Transverse colon (tissue), 4 donors: ENCODE measurements at regions not wholly inside any gene's neighbourhood (a gene's known extent, or its start where the extent isn't known, plus 50 kb on each side); places are given as distances from the start of the nearest gene placed in this dataset.

Experiments
- DNase-seq: peaks from one replicate; pipeline ENCODE4 v3.0.0-alpha.2; 2019
- H3K27ac ChIP-seq, 4 donors: fragments of 200-600 bp; sonication (generic); 2 replicates each; pipeline ENCODE4 v1.5.1; 2016 to 2018; ENCODE audit warnings: inconsistent platforms in 4 of 4
- H3K27me3 ChIP-seq: fragments of 200-600 bp; sonication (generic); 2 replicates; pipeline ENCODE4 v1.5.1; 2017; ENCODE audit warnings: inconsistent platforms
- H3K36me3 ChIP-seq, 4 donors: fragments of 200-600 bp; sonication (generic); 2 replicates each; pipeline ENCODE4 v1.5.1; 2017 to 2019; ENCODE audit warnings: inconsistent platforms in 4 of 4
- H3K4me1 ChIP-seq, 4 donors: fragments of 200-600 bp; sonication (generic); 2 replicates each; pipeline ENCODE4 v1.5.1; 2017 to 2020; ENCODE audit warnings: inconsistent platforms in 4 of 4
- H3K4me3 ChIP-seq, 4 donors: fragments of 200-600 bp; sonication (generic); 1 replicate in 1 of 4; 2 replicates in 3 of 4; pipeline versions ENCODE4 v1.5.1 to v1.6.1; 2017 to 2019; ENCODE audit warnings: inconsistent platforms in 4 of 4
- H3K9me3 ChIP-seq, 2 donors: fragments of 200-600 bp; sonication (generic); 2 replicates each; pipeline ENCODE4 v1.5.1; 2017 to 2019; ENCODE audit warnings: inconsistent platforms in 2 of 2
- EP300 ChIP-seq: sonication (generic); formaldehyde crosslinking; IDR thresholded peaks from one replicate; pipeline ENCODE4 v1.6.1; 2017; ENCODE audit warnings: antibody characterized with exemption, low read depth
- POLR2A ChIP-seq: fragments of 450-650 bp; IDR thresholded peaks from one replicate; pipeline ENCODE4 v1.6.1; 2016; ENCODE audit warnings: antibody characterized with exemption, mild to moderate bottlenecking, moderate library complexity
- POLR2AphosphoS5 ChIP-seq, 3 donors: sonication (generic); formaldehyde crosslinking; IDR thresholded peaks; one replicate each; pipeline ENCODE4 v1.6.1; 2016; ENCODE audit warnings: antibody characterized with exemption in 3 of 3
- WGBS, 2 donors: methylation state at CpG; one replicate each; pipeline ENCODE4 v1.1.5; 2018; ENCODE audit warnings: low coverage in 1 of 2; 5-methylcytosine and 5-hydroxymethylcytosine counted together
- in situ Hi-C, 4 donors: fragments of 200-750 bp; cut with MboI; loops; one replicate each; pipeline versions ENCODE4 v1.15.0 to v1.15.1; 2017; ENCODE audit warnings: low sequenced_read_pairs in 3 of 4, low pct_ligation_motif_present in 1 of 4, low pct_unique_long_range_greater_than_20kb in 1 of 4
- intact Hi-C: fragments of 100-400 bp; cut with DNase I; formaldehyde crosslinking; loops from one replicate; pipeline ENCODE4 v1.15.1; 2023; ENCODE audit warnings: low total_unique reads
- TF ChIP-seq, protein P1 (sequence below), 5 experiments: fragments of 200-600 bp in 3 of 5; fragments of 450-650 bp in 2 of 5; sonication (generic) in 3 of 5; IDR thresholded peaks; 1 replicate in 2 of 5; 2 replicates in 3 of 5; pipeline ENCODE4 v1.5.1; 2016 to 2017; ENCODE audit warnings: antibody characterized with exemption in 5 of 5, inconsistent platforms in 3 of 5, mild to moderate bottlenecking in 2 of 5, moderate library complexity in 1 of 5

DNA sequence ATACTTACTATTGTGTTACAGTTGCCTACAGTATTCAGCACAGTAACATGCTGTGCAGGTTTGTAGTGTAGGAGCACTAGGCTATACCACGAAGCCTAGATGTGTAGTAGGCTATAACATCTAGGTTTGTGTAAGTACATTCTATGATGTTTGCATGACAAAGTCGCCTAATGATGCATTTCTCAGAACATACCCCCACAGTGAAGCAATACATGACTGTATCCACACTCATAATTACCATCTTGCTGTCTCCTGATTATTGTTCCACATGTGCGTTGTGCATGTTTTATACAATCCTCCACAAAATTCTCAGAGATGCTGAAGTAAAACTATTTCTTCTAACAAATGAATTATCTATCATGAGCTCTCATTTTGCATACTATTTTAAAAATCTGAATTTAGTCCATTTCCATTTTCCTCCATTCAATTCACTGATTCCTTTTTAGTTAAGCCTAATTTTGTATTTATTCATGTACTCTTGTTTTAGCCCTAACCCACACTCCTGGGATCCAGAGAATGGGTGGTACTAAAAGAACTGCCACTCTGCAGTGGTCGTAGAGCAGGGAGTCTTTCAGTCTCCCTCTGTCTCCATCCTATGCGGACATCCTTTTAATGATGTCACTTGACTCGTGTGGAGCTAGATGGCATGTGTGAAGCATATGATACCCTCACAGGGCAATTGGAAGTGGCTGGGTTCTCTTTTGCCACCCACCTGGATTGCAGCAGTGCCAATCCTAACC is 67.6 kb upstream of the CAV2 start:
- DNase-seq: no peak
- H3K36me3 ChIP-seq: no peaks in the 10 kb centered on the region
- H3K27ac ChIP-seq: no peak overlapping the region
- WGBS, 2 donors: 91% methylated on average over 3 to 6 of the region's 6 CpGs
- in situ Hi-C loops: no loop called here
- intact Hi-C loops: no loop called here
- TF ChIP-seq POLR2A (no peak), EP300 (no peak)
- no peak overlapping the region for H3K4me3 ChIP-seq
- H3K4me1 ChIP-seq: peaks cover 0 to 3% (median 2%) of the 10 kb centered on the region in 4 donors
- H3K27me3 ChIP-seq: no peaks in the 10 kb centered on the region
- H3K9me3 ChIP-seq: no peaks in the 10 kb centered on the region

DNA sequence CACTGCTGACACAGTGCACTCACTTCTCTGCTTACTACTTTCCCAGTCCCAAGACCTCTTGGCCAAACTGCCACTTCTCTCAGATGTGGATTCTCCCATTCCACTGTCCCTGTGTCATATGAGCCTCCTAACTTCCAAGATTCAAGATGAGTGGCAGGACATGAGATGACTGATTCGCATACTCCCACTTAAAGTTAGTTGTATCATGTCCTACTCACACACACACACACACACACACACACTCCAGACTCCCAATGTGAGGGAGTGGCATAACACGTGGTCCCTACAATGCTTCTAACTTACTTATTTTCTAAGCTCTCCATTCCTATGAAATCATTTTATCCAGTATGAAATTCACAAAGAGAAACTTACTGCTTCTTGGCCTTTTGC is 67.0 kb upstream of the CAV2 start:
- no peak overlapping the region for H3K27ac ChIP-seq
- in situ Hi-C loops: no loop called here
- intact Hi-C loops: no loop called here
- H3K4me3 ChIP-seq: no peak overlapping the region
- TF ChIP-seq EP300 (no peak), POLR2A (no peak), POLR2AphosphoS5 (IDR thresholded peaks at IDR 0.05) (no peak)
- TF ChIP-seq, protein P1, sequence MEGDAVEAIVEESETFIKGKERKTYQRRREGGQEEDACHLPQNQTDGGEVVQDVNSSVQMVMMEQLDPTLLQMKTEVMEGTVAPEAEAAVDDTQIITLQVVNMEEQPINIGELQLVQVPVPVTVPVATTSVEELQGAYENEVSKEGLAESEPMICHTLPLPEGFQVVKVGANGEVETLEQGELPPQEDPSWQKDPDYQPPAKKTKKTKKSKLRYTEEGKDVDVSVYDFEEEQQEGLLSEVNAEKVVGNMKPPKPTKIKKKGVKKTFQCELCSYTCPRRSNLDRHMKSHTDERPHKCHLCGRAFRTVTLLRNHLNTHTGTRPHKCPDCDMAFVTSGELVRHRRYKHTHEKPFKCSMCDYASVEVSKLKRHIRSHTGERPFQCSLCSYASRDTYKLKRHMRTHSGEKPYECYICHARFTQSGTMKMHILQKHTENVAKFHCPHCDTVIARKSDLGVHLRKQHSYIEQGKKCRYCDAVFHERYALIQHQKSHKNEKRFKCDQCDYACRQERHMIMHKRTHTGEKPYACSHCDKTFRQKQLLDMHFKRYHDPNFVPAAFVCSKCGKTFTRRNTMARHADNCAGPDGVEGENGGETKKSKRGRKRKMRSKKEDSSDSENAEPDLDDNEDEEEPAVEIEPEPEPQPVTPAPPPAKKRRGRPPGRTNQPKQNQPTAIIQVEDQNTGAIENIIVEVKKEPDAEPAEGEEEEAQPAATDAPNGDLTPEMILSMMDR (IDR thresholded peaks at IDR 0.05): no peak
- DNase-seq: no peak
- WGBS, 2 donors: 82 to 85% methylated on average over 1 to 2 of the region's 2 CpGs
- no peaks in the 10 kb centered on the region for H3K36me3 ChIP-seq
- no peaks in the 10 kb centered on the region for H3K4me1 ChIP-seq
- no peaks in the 10 kb centered on the region for H3K27me3 ChIP-seq
- H3K9me3 ChIP-seq: no peaks in the 10 kb centered on the region

DNA sequence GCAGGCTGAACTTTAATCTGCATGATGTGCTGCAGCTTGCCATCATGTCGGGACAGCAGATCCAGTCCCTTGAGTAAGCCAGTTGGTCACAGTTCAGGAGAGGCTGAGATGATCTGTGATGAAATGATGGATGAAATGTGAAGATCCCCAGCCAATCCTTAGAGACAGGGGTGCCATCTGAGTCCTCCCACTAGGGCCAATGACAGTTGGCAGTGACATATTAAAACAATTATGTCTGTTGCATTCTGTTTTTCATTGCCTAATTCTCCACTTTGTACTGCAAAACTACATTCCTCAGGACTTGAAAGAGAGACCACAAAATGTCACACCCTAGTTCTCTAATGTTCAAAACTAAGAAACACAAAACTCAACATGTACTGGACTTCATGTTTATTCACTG is 66.3 kb upstream of the CAV2 start:
- H3K27ac ChIP-seq: no peak overlapping the region
- H3K9me3 ChIP-seq: no peaks in the 10 kb centered on the region
- TF ChIP-seq, protein P1 (IDR thresholded peaks at IDR 0.05): no peak
- TF ChIP-seq POLR2AphosphoS5 (IDR thresholded peaks at IDR 0.05) (no peak), POLR2A (no peak), EP300 (no peak)
- H3K4me3 ChIP-seq: no peak overlapping the region
- DNase-seq: no peak
- in situ Hi-C loops (no loop called here), intact Hi-C loops (no loop called here)
- H3K27me3 ChIP-seq: no peaks in the 10 kb centered on the region
- 81% methylated on average over 1 of the region's 1 CpG; no CpG with 5 or more reads in 1 of the 2 donors for WGBS, 2 donors
- peaks cover 0 to 5% (median 2%) of the 10 kb centered on the region in 4 donors for H3K4me1 ChIP-seq
- no peaks in the 10 kb centered on the region for H3K36me3 ChIP-seq

DNA sequence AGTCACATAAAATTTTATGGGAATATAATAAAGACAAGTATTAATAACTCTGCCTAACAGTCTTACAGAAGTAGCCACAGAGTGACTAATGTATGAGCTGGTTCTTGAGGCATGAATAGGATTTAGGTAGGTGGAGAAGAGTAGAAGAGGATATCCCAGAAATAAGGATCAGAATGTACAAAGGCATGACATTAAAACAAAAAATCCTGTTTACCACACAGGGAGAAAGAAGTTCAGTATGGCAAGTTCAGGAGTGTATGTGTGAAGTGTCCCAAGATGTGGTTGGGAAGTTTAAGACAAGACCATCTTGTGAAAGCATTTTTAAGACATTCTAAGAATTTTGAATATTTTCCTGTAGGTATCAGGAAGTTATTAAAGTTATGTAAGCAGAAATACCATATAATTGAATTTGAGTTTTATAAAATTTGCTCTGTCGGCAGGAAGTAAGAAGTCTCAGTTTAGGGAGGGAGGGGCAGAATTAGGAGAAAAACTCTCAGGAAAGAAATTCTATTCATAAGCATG is 64.7 kb upstream of the CAV2 start:
- TF ChIP-seq POLR2AphosphoS5 (IDR thresholded peaks at IDR 0.05) (no peak), POLR2A (no peak), EP300 (no peak)
- TF ChIP-seq, protein P1 (IDR thresholded peaks at IDR 0.05): no peak
- Histone ChIP-seq H3K27me3 (no peaks in the 10 kb centered on the region), H3K4me3 (no peak overlapping the region), H3K27ac (no peak overlapping the region), H3K9me3 (no peaks in the 10 kb centered on the region), H3K4me1 (peaks cover 0 to 5% (median 2%) of the 10 kb centered on the region in 4 donors), H3K36me3 (no peaks in the 10 kb centered on the region)
- intact Hi-C loops (no loop called here), in situ Hi-C loops (no loop called here)
- DNase-seq: no peak
- WGBS, 2 donors: 91 to 95% methylated on average over 1 of the region's 1 CpG
